Erythroblast (primary cell): ENCODE measurements at regions not wholly inside any gene's neighbourhood (a gene's known extent, or its start where the extent isn't known, plus 50 kb on each side); places are given as distances from the start of the nearest gene placed in this dataset.

Experiments
- GATA1 ChIP-seq: IDR thresholded peaks from 2 replicates; pipeline ENCODE4 v1.6.1; 2011; ENCODE audit warnings: low read depth, mild to moderate bottlenecking, control low read depth, low read length, moderate library complexity
- POLR2A ChIP-seq: IDR thresholded peaks from 2 replicates; pipeline ENCODE4 v1.6.1; 2011; ENCODE audit warnings: mild to moderate bottlenecking, low read length

- no peak for TF ChIP-seq POLR2A
- no peak for TF ChIP-seq GATA1
Measured at GRCh38 chr16:19936441-19936840, 51.8 kb upstream of the GPRC5B start.
